HL-60 (cell line): ENCODE measurements at regions not wholly inside any gene's neighbourhood (a gene's known extent, or its start where the extent isn't known, plus 50 kb on each side); places are given as distances from the start of the nearest gene placed in this dataset.

Experiments
- CTCF ChIP-seq: IDR thresholded peaks from one replicate; pipeline ENCODE4 v1.5.1; 2011; ENCODE audit warnings: low read length, control low read depth, inconsistent platforms; ENCODE audit not compliant: insufficient read depth
- GABPA ChIP-seq: IDR thresholded peaks from 2 replicates; pipeline ENCODE4 v1.6.1; 2012; ENCODE audit warnings: low read depth
- POLR2AphosphoS5 ChIP-seq: IDR thresholded peaks from 2 replicates; pipeline ENCODE4 v1.6.1; 2012; ENCODE audit warnings: low read depth
- REST ChIP-seq: IDR thresholded peaks from 2 replicates; pipeline ENCODE4 v1.6.1; 2012; ENCODE audit warnings: low read depth; ENCODE audit not compliant: insufficient replicate concordance

GRCh38 chr3:177823701-177824189 lies 626.5 kb upstream of the TBL1XR1 start:
- TF ChIP-seq CTCF (no peak), POLR2AphosphoS5 (no peak), REST (no peak), GABPA (no peak)
